IMR-90 (cell line): ENCODE measurements at regions not wholly inside any gene's neighbourhood (a gene's known extent, or its start where the extent isn't known, plus 50 kb on each side); places are given as distances from the start of the nearest gene placed in this dataset.

Experiments used
- ATAC-seq: fragments of 200-7000 bp; cut with Tn5 transposase; 2 replicates; pipeline ENCODE4 v1.9.1; 2020; ENCODE audit warnings: low read depth, mild to moderate bottlenecking, moderate library complexity
- BruUV-seq: library from RNA; stranded (reverse); fragments of 400-500 nt; replicated peaks from 2 replicates; lab custom pipeline; 2021; lab: Mats Ljungman, UMichigan
- CTCF ChIA-PET: fragments of 300-600 bp; formaldehyde crosslinking; extraction: SDS; loops from one replicate; lab custom pipeline; 2021; ENCODE audit warnings: antibody characterized with exemption; lab: Yijun Ruan, JAX
- POLR2A ChIA-PET: fragments of 300-600 bp; sonication (Branson Sonifier 250); formaldehyde crosslinking; loops from one replicate; lab custom pipeline; 2022; ENCODE audit warnings: antibody characterized with exemption; ENCODE audit not compliant: unreplicated experiment; lab: Charles Lee
- DNase-seq: peaks from one replicate; pipeline ENCODE4 v3.0.0; 2013
- H2AFZ ChIP-seq: replicated peaks from 2 replicates; pipeline ENCODE3; 2013; ENCODE audit warnings: low read length, mild to moderate bottlenecking; ENCODE audit not compliant: poor library complexity
- H2AK5ac ChIP-seq: 2 replicates; pipeline ENCODE4 v1.6.1; 2013; ENCODE audit warnings: low read depth, low read length, inconsistent platforms
- H2AK9ac ChIP-seq: replicated peaks from 2 replicates; pipeline ENCODE3; 2013; ENCODE audit warnings: mild to moderate bottlenecking, low read depth, low read length, moderate library complexity; ENCODE audit not compliant: poor library complexity
- H2BK120ac ChIP-seq: 2 replicates; pipeline ENCODE4 v1.6.1; 2013; ENCODE audit warnings: low read depth, low read length, inconsistent platforms
- H2BK15ac ChIP-seq: 3 replicates; pipeline ENCODE4 v1.6.1; 2013; ENCODE audit warnings: low read depth, low read length, inconsistent platforms
- H2BK20ac ChIP-seq: 2 replicates; pipeline ENCODE4 v1.6.1; 2013; ENCODE audit warnings: low read depth, mild to moderate bottlenecking, inconsistent platforms, low read length, moderate library complexity
- H2BK5ac ChIP-seq: 2 replicates; pipeline ENCODE4 v1.6.1; 2013; ENCODE audit warnings: mild to moderate bottlenecking, low read depth, low read length, inconsistent platforms; ENCODE audit not compliant: poor library complexity, severe bottlenecking
- H3K14ac ChIP-seq: replicated peaks from 2 replicates; pipeline ENCODE4 v1.6.1; 2013; ENCODE audit warnings: low read depth, low read length, inconsistent platforms
- H3K18ac ChIP-seq: 2 replicates; pipeline ENCODE4 v1.6.1; 2013; ENCODE audit warnings: low read depth, low read length, control low read depth
- H3K23ac ChIP-seq: 2 replicates; pipeline ENCODE4 v1.6.1; 2013; ENCODE audit warnings: low read depth, low read length, inconsistent platforms
- H3K27ac ChIP-seq: 2 replicates; pipeline ENCODE4 v1.5.1; 2013; ENCODE audit warnings: mild to moderate bottlenecking, control low read depth, low read length; ENCODE audit not compliant: insufficient read depth
- H3K27me3 ChIP-seq: 2 replicates; pipeline ENCODE4 v1.6.1; 2013; ENCODE audit warnings: low read length; ENCODE audit not compliant: control insufficient read depth, insufficient read depth
- H3K36me3 ChIP-seq: 2 replicates; pipeline ENCODE4 v1.6.1; 2013; ENCODE audit warnings: low read length, mixed read lengths; ENCODE audit not compliant: control insufficient read depth, insufficient read depth
- H3K4ac ChIP-seq: 2 replicates; pipeline ENCODE4 v1.6.1; 2013; ENCODE audit warnings: low read depth, low read length, inconsistent platforms
- H3K4me1 ChIP-seq: 2 replicates; pipeline ENCODE4 v1.6.1; 2013; ENCODE audit warnings: low read length, mixed read lengths; ENCODE audit not compliant: control insufficient read depth, insufficient read depth
- H3K4me2 ChIP-seq: 2 replicates; pipeline ENCODE4 v1.6.1; 2013; ENCODE audit warnings: low read depth, mild to moderate bottlenecking, control low read depth, low read length, moderate library complexity
- H3K4me3 ChIP-seq: 2 replicates; pipeline ENCODE4 v1.5.1; 2013; ENCODE audit warnings: low read depth, mild to moderate bottlenecking, control low read depth, low read length, moderate library complexity; ENCODE audit not compliant: insufficient read depth
- H3K56ac ChIP-seq: 2 replicates; pipeline ENCODE4 v1.6.1; 2013; ENCODE audit warnings: low read length, inconsistent platforms; ENCODE audit not compliant: insufficient read depth; ENCODE audit errors: extremely low read depth
- H3K79me1 ChIP-seq, 2 experiments: 2 replicates each; pipeline ENCODE4 v1.6.1; 2013; ENCODE audit warnings: low read length in 2 of 2, inconsistent platforms in 1 of 2, low read depth in 1 of 2
- H3K9ac ChIP-seq: 2 replicates; pipeline ENCODE4 v1.6.1; 2013; ENCODE audit warnings: low read depth, low read length, control low read depth
- H3K9me1 ChIP-seq: 2 replicates; pipeline ENCODE4 v1.6.1; 2013; ENCODE audit warnings: low read length, inconsistent platforms; ENCODE audit not compliant: insufficient read depth
- H3K9me3 ChIP-seq: 2 replicates; pipeline ENCODE4 v1.6.1; 2013; ENCODE audit warnings: low read length; ENCODE audit not compliant: control insufficient read depth, insufficient read depth
- H4K20me1 ChIP-seq: 2 replicates; pipeline ENCODE4 v1.6.1; 2013; ENCODE audit warnings: low read length, inconsistent platforms; ENCODE audit not compliant: insufficient read depth
- H4K5ac ChIP-seq: 2 replicates; pipeline ENCODE4 v1.6.1; 2013; ENCODE audit warnings: mild to moderate bottlenecking, low read depth, low read length, control low read depth
- H4K8ac ChIP-seq, 2 experiments: 2 replicates each; pipeline ENCODE4 v1.6.1; 2013; ENCODE audit warnings: low read depth in 2 of 2, low read length in 2 of 2, control low read depth in 1 of 2, inconsistent platforms in 1 of 2
- H4K91ac ChIP-seq: 2 replicates; pipeline ENCODE4 v1.6.1; 2013; ENCODE audit warnings: low read depth, low read length, inconsistent platforms; ENCODE audit not compliant: insufficient read depth
- BHLHE40 ChIP-seq: fragments of 150-350 bp; IDR thresholded peaks from 2 replicates; pipeline ENCODE4 v1.6.1; 2016; ENCODE audit warnings: mild to moderate bottlenecking, low read depth, low read length
- MAFK ChIP-seq: IDR thresholded peaks from 2 replicates; pipeline ENCODE4 v1.6.1; 2012; ENCODE audit warnings: low read depth, low read length, improper control_type of control experiment
- WGBS, 2 experiments: methylation state at CpG; one replicate each; pipeline versions ENCODE4 v1.1.5 to v1.1.7; 2013; ENCODE audit warnings: missing lambda C conversion rate in 2 of 2; ENCODE audit not compliant: insufficient read length in 1 of 2; ENCODE audit errors: extremely low coverage in 2 of 2; 5-methylcytosine and 5-hydroxymethylcytosine counted together
- dilution Hi-C: fragments of 300-500 bp; cut with HindIII; formaldehyde crosslinking; loops from one replicate; pipeline ENCODE4 v1.14.3; 2018; ENCODE audit warnings: low sequenced_read_pairs; ENCODE audit not compliant: unreplicated experiment
- in situ Hi-C: fragments of 300-500 bp; cut with MboI; formaldehyde crosslinking; loops from 3 replicates; pipeline ENCODE4 v1.14.3; 2019; ENCODE audit warnings: low sequenced_read_pairs, inconsistent platforms, mixed read lengths
- intact Hi-C: fragments of 100-400 bp; cut with micrococcal nuclease; formaldehyde crosslinking; loops from 2 replicates; pipeline ENCODE4 v1.10.0; 2022

GRCh38 chr6:11848852-11849731 lies 70.5 kb upstream of the ADTRP start:
- Histone ChIP-seq H3K4me2 (no peak overlapping the region), H4K20me1 (no peaks in the 10 kb centered on the region), H2BK15ac (peak overlapping the region; percentile 70; the same call in 2 of the 3 replicates), H3K4me1 (peaks cover 11% of the 10 kb centered on the region), H3K56ac (no peak overlapping the region), H3K9me1 (0 out of 2 replicates have a peak, but pooled peaks cover 3% of the 10 kb centered on the region), H3K4me3 (no peak overlapping the region), H2AK5ac (peak overlapping the region; percentile 18; the same call in 1 of the 2 replicates), H2AFZ (no peak overlapping the region), H3K23ac (no peak overlapping the region), H3K4ac (peak overlapping the region; percentile 57; the same call in 1 of the 2 replicates), H3K14ac (peak overlapping the region; percentile 22; the same call in 1 of the 2 replicates), H3K9ac (no peak overlapping the region), H3K18ac (peak overlapping the region; percentile 37; the same call in 1 of the 2 replicates), H3K9me3 (no peaks in the 10 kb centered on the region), H2BK5ac (peak overlapping the region; percentile 6), H3K27me3 (no peaks in the 10 kb centered on the region), H3K79me1 (no peaks in the 10 kb centered on the region), H3K36me3 (no peaks in the 10 kb centered on the region), H3K27ac (no peak overlapping the region), H2BK20ac (0 out of 2 replicates have a peak overlapping the region, but pooled peaks have one; percentile 6), H2AK9ac (no peak overlapping the region), H4K91ac (no peak overlapping the region), H2BK120ac (0 out of 2 replicates have a peak overlapping the region, but pooled peaks have one; percentile 4), H4K5ac (no peak overlapping the region), H4K8ac (no peak overlapping the region)
- dilution Hi-C loops, result no loop called here
- BruUV-seq, result no TSS peak
- intact Hi-C loops, result loop anchor here (5.0 kb wide), 1 partner anchor 77 kb away; no protein-coding TSS in a partner anchor
- in situ Hi-C loops, result no loop called here
- ChIA-PET POLR2A (no interaction called here), CTCF (no interaction called here)
- 80% methylated on average over 2 of the region's 2 CpGs; no CpG with 5 or more reads in 1 of the 2 experiments for WGBS, 2 experiments
- no peak for TF ChIP-seq MAFK
- TF ChIP-seq BHLHE40, result 0 out of 2 replicates have a peak, but pooled peaks have one; percentile 13
- peak; percentile 42 for DNase-seq
- ATAC-seq, result peak; percentile 30
